PC-3 (cell line): ENCODE measurements at regions not wholly inside any gene's neighbourhood (a gene's known extent, or its start where the extent isn't known, plus 50 kb on each side); places are given as distances from the start of the nearest gene placed in this dataset.

ENCODE experiments used
- EZH2 ChIP-seq: fragments of 300-600 bp; sonication (generic); IDR thresholded peaks from one replicate; pipeline ENCODE4 v1.6.1; 2017; ENCODE audit warnings: antibody characterized with exemption, mild to moderate bottlenecking, low read length; ENCODE audit not compliant: unreplicated experiment
- EZH2phosphoT487 ChIP-seq: fragments of 300-600 bp; sonication (generic); IDR thresholded peaks from 2 replicates; pipeline ENCODE4 v1.6.1; 2018; ENCODE audit warnings: mild to moderate bottlenecking, antibody characterized with exemption, low read length, borderline replicate concordance
- TF ChIP-seq, protein P1 (sequence below): fragments of 300-600 bp; sonication (generic); conservative IDR thresholded peaks from 2 replicates; pipeline ENCODE4 v1.5.1; 2017; ENCODE audit warnings: antibody characterized with exemption, low read depth, mild to moderate bottlenecking, low read length

DNA sequence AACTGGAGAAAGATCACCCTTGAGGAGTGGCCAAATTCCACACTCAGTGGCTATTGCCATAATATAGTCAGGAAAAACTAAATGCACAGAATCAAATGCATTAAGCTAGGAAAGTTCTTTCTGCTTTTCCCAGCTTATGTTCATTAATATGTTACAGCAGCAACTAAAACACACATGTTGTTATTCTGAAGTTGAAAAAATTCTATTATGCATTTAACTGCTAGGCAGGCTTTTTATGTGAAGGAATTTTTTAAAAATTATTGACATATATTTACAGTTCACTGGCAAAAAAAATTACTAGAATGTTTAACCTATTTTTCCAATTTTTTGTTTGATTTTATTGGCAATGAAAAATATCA lies 135.2 kb upstream of the IL12A start:
- TF ChIP-seq, protein P1, sequence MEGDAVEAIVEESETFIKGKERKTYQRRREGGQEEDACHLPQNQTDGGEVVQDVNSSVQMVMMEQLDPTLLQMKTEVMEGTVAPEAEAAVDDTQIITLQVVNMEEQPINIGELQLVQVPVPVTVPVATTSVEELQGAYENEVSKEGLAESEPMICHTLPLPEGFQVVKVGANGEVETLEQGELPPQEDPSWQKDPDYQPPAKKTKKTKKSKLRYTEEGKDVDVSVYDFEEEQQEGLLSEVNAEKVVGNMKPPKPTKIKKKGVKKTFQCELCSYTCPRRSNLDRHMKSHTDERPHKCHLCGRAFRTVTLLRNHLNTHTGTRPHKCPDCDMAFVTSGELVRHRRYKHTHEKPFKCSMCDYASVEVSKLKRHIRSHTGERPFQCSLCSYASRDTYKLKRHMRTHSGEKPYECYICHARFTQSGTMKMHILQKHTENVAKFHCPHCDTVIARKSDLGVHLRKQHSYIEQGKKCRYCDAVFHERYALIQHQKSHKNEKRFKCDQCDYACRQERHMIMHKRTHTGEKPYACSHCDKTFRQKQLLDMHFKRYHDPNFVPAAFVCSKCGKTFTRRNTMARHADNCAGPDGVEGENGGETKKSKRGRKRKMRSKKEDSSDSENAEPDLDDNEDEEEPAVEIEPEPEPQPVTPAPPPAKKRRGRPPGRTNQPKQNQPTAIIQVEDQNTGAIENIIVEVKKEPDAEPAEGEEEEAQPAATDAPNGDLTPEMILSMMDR, result no peak
- no peak for TF ChIP-seq EZH2phosphoT487
- TF ChIP-seq EZH2, result no peak
